Suppressor macrophage (primary cell): ENCODE measurements at regions not wholly inside any gene's neighbourhood (a gene's known extent, or its start where the extent isn't known, plus 50 kb on each side); places are given as distances from the start of the nearest gene placed in this dataset.

Experiments
- DNase-seq, 4 experiments: peaks; one replicate each; pipeline ENCODE4 v3.0.0-alpha.2; 2020 to 2022

DNA sequence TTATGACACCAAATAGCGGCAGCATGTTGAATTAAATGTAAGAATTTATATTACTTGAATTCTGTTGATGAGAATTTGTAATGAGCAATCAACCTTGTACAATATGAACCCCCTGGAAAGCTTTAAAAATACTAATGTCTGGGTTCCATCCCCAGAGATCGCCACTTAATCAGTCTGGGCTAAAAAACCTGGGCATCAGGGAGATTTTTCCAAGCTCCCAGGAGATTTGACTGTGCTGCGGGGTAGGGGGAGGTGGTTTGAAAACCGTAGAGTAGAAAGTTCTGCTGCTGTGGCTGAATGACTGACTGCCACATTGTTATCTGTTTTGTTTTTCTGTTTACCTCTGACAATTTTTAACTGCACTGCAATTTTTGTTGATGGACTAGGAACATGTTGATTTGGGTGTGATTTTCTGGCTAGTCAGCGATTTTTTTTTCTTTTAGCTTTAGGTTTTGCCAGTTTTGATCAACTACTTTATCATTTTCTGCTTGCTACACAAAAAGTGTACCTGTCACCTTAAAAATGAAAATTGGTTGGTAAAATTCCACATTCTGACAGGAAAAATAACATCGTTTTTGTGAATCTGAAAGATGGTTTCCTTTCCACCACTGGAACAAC is 79.3 kb downstream of the PCTP start:
- DNase-seq: no peak

GRCh38 chr17:55830699-55831471 is 80.0 kb downstream of the PCTP start:
- DNase-seq: peak in 2 of 4 experiments; percentile 5 to 10

- DNase-seq: peak; percentile 35 to 79 (median 65)
These were observed 82.5 kb downstream of the PCTP start for GRCh38 chr17:55833306-55833705.

- DNase-seq: no peak
These were observed 91.7 kb downstream of the PCTP start for GRCh38 chr17:55842405-55843158.

DNA sequence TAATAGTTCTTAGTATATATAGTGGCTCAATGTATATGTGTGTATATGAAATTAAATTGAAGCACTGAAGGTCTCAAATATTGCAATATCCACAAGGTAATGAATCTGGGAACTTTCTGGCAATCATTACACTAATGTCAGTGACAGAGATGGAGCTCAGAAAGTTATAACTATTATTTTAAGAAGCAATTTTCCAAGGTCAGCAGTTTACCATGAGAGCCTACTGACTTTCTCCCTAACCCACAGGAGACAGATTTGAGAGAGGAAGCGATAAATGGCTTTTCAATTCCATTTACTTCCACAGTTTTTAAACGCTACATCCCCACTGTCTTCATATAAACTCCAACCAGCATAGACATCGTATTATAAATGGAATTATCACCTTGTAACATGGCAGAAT is 92.9 kb downstream of the PCTP start:
- DNase-seq: no peak

DNA sequence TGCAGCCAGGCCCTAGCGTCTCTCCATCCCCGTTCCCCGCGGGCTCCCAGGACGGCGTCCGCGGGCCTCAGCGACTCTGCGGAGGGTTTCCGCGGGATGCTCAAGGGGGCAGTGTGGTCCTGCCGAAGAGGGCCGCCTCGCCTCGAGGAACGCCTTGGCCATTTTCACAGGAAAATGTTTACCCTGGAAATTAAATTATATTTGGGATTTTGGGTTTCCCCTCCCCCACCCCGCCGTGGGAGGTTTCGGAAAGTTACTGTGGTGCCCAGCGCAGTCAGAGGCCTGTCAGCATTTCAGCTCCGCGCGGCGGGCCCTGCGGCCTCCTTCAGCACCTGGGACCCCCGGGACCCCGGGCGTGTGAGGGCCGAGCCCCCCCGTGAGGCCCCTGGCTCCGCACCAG is 94.5 kb downstream of the PCTP start:
- DNase-seq: peak; percentile 23 to 63 (median 43)

DNA sequence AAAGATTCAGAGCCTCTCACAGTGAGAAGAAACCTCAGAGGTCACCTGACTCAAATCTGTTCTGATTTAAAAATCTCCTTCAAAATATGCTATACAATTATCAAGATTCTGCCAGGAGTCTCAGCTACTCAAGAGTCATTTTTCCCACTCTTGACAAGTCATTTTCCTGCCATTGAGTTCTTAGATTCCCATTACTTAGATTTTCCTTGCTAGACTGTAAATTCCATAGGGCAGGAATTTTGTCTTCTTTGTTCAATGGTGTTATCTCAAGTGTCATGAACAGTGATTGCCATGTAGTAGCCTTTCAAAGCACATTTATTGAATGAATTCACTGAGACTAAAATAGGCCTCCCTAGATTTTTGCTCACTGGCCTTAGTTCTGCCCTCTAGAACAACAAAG is 95.9 kb downstream of the PCTP start:
- DNase-seq: no peak

- peak in 2 of 4 experiments; percentile 20 to 25 for DNase-seq
These were observed 101.9 kb downstream of the PCTP start for GRCh38 chr17:55852734-55853133.

GRCh38 chr17:55859301-55859795 is 108.5 kb downstream of the PCTP start:
- DNase-seq: no peak

- DNase-seq: no peak
These were observed 114.4 kb downstream of the PCTP start for GRCh38 chr17:55865072-55865762.

- DNase-seq: no peak
These were observed 119.2 kb downstream of the PCTP start for GRCh38 chr17:55870044-55870443.

GRCh38 chr17:55872374-55872773 is 121.5 kb downstream of the PCTP start:
- DNase-seq: no peak

DNA sequence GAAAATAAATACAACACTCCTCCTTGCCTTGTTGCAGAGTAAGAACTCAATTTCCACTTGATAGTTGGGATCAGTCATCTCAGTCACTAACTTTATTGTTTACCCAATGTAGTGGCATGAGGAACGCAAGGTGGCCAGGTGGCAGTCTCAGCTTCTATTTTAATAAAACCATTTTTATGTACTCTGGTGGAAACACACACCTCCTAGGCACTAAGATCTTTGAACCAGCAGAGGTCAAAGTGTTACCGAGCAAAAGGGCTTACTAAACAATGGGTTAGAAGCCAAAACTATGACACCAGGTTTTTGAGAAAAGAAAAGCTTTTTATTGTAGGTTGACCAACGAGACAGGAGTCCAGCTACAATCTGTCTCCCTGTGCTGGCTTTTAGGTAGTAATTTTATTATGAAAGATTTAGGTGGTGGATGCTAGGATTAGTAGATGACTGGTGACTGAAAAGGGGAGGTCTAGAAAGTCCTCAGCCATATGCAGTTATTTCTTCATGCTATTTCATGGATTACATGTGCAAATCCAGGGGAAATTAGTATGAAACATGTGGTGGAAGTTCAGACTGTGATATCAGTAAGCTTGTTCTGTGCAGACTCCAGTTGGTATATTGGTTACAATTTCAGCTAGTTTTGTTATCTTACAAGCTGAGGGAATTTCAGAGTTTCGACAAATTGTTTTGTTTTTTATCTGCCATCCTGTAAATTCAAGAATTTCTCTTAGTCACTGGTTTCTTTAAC is 122.3 kb downstream of the PCTP start:
- no peak for DNase-seq

DNA sequence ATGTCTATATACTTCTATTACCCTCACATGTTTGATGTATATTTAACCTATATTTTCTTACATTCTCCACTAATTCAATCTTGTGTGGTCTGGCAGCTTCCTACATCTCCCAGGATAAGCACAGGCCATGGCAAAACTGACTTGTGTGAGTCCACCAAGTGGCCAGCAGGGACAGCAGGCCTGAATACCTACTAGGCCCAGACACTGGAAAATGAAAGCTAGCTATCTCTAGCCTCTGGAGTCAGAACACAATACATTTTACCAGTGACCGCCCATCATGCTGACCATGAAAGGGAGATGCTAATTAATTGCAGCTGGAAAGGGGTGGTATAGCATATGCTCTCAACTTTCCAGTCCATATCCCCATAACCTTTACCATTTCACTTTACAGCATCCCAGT is 132.3 kb downstream of the PCTP start:
- DNase-seq: no peak

GRCh38 chr17:55887531-55887930 is 136.7 kb downstream of the PCTP start:
- no peak for DNase-seq

GRCh38 chr17:55889271-55889670 is 138.4 kb downstream of the PCTP start:
- no peak for DNase-seq

- peak in 1 of 4 experiments; percentile 6 for DNase-seq
These were observed 144.4 kb downstream of the PCTP start for GRCh38 chr17:55895112-55895759.

GRCh38 chr17:55897301-55897700 is 146.4 kb downstream of the PCTP start:
- no peak for DNase-seq

GRCh38 chr17:55898195-55898594 is 147.3 kb downstream of the PCTP start:
- DNase-seq: peak in 2 of 4 experiments; percentile 11 to 14

- no peak for DNase-seq
These were observed 149.3 kb downstream of the PCTP start for GRCh38 chr17:55900188-55900587.

GRCh38 chr17:55903028-55903690 is 152.3 kb downstream of the PCTP start:
- no peak for DNase-seq
